Astrocyte (in vitro differentiated cells and primary cell): ENCODE measurements at regions not wholly inside any gene's neighbourhood (a gene's known extent, or its start where the extent isn't known, plus 50 kb on each side); places are given as distances from the start of the nearest gene placed in this dataset.

Experiments
- EZH2 ChIP-seq: IDR thresholded peaks from 2 replicates; pipeline ENCODE4 v1.6.1; 2012; ENCODE audit warnings: mild to moderate bottlenecking, low read length, inconsistent platforms; ENCODE audit not compliant: insufficient read depth
- TF ChIP-seq, protein P1 (sequence below): IDR thresholded peaks from 2 replicates; pipeline ENCODE4 v1.5.1; 2011; ENCODE audit warnings: low read depth, mild to moderate bottlenecking, inconsistent platforms, low read length, moderate library complexity; ENCODE audit not compliant: insufficient read depth

DNA sequence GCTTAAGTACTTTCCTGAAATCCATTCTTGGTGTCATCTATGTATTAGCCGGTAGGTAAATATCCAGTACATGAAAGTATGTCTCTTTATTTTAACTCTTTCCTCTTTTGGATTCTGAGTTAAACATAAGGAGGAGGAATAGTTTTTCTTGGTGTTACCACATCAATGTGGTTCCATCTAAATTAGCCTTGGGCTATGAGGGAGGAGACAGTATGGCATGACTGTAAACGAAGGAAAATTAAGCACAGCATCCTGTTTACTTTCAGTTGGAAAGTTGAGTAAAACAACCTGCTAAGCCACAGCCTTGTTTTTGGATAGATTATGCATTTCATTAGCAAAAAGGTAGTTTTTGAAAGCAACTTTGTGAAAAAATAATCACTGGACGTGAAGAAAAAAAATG lies 693.0 kb upstream of the SOX9 start:
- TF ChIP-seq, protein P1, sequence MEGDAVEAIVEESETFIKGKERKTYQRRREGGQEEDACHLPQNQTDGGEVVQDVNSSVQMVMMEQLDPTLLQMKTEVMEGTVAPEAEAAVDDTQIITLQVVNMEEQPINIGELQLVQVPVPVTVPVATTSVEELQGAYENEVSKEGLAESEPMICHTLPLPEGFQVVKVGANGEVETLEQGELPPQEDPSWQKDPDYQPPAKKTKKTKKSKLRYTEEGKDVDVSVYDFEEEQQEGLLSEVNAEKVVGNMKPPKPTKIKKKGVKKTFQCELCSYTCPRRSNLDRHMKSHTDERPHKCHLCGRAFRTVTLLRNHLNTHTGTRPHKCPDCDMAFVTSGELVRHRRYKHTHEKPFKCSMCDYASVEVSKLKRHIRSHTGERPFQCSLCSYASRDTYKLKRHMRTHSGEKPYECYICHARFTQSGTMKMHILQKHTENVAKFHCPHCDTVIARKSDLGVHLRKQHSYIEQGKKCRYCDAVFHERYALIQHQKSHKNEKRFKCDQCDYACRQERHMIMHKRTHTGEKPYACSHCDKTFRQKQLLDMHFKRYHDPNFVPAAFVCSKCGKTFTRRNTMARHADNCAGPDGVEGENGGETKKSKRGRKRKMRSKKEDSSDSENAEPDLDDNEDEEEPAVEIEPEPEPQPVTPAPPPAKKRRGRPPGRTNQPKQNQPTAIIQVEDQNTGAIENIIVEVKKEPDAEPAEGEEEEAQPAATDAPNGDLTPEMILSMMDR, result no peak
- TF ChIP-seq EZH2, result no peak
